ENCODE measurements at regions not wholly inside any gene's neighbourhood (a gene's known extent, or its start where the extent isn't known, plus 50 kb on each side); places are given as distances from the start of the nearest gene placed in this dataset.

- no peak for TF ChIP-seq CHD7 (IDR thresholded peaks at IDR 0.05; ENCODE audit: insufficient replicate concordance, low read length)
- no peak for TF ChIP-seq EZH2 (IDR thresholded peaks at IDR 0.05; ENCODE audit: low read depth, low read length, severe bottlenecking)
These were observed 174.8 kb upstream of the ARL4C start (continued) for GRCh38 chr2:234671716-234672115.
